ENCODE measurements at regions not wholly inside any gene's neighbourhood (a gene's known extent, or its start where the extent isn't known, plus 50 kb on each side); places are given as distances from the start of the nearest gene placed in this dataset.

DNA sequence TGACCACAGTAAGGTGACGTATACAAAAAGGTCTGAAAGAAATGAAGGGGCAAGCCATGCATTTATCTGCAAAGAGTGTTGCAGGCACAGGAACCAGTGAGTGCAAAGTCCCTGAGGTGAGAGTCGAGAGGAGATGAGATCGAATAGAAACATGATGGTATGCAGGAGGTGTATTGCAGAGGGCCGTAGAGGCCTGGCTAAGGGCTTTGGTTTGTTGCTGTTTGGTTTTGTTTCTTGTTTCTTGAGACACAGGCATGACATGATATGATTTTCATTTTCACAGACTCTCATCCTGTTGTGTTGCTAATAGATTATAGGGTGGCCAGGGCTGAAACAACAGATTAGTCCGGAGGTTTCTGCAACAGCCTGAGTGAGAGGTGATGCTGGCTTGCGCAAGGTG is 80.4 kb downstream of the HSPH1 start:
- Histone ChIP-seq H3K27me3 (ENCODE audit: control insufficient read depth in 3 of 3, insufficient read depth in 3 of 3, low read length in 3 of 3) (peaks cover under 1 to 4% (median 3%) of the 10 kb centered on the region in 3 donors), H3K9ac (ENCODE audit: low read depth in 1 of 3, low read length in 3 of 3) (no peak overlapping the region), H3K27ac (ENCODE audit: low read depth, low read length) (no peak overlapping the region), H3K36me3 (ENCODE audit: control insufficient read depth in 3 of 3, insufficient read depth in 3 of 3, low read length in 3 of 3) (no peaks in the 10 kb centered on the region), H3K4me3 (ENCODE audit: low read length in 3 of 3) (no peak overlapping the region), H3K4me1 (ENCODE audit: control insufficient read depth in 3 of 3, insufficient read depth in 3 of 3, low read length in 3 of 3) (no peaks in the 10 kb centered on the region), H3K9me3 (ENCODE audit: control insufficient read depth in 3 of 3, low read length in 3 of 3) (no peaks in the 10 kb centered on the region)

- Histone ChIP-seq H3K36me3 (ENCODE audit: control insufficient read depth in 3 of 3, insufficient read depth in 3 of 3, low read length in 3 of 3) (no peaks in the 10 kb centered on the region), H3K4me3 (ENCODE audit: low read length in 3 of 3) (no peak overlapping the region), H3K27me3 (ENCODE audit: control insufficient read depth in 3 of 3, insufficient read depth in 3 of 3, low read length in 3 of 3) (peaks cover 0 to 7% (median 2%) of the 10 kb centered on the region in 3 donors), H3K4me1 (ENCODE audit: control insufficient read depth in 3 of 3, insufficient read depth in 3 of 3, low read length in 3 of 3) (no peaks in the 10 kb centered on the region), H3K9ac (ENCODE audit: low read depth in 1 of 3, low read length in 3 of 3) (no peak overlapping the region), H3K9me3 (ENCODE audit: control insufficient read depth in 3 of 3, low read length in 3 of 3) (no peaks in the 10 kb centered on the region), H3K27ac (ENCODE audit: low read depth, low read length) (no peak overlapping the region)
Measured at GRCh38 chr13:31074756-31075155, 86.9 kb downstream of the HSPH1 start.

GRCh38 chr13:31073859-31074718 is 87.6 kb downstream of the HSPH1 start:
- Histone ChIP-seq H3K36me3 (ENCODE audit: control insufficient read depth in 3 of 3, insufficient read depth in 3 of 3, low read length in 3 of 3) (no peaks in the 10 kb centered on the region), H3K9ac (ENCODE audit: low read depth in 1 of 3, low read length in 3 of 3) (no peak overlapping the region), H3K4me3 (ENCODE audit: low read length in 3 of 3) (no peak overlapping the region), H3K27ac (ENCODE audit: low read depth, low read length) (no peak overlapping the region), H3K9me3 (ENCODE audit: control insufficient read depth in 3 of 3, low read length in 3 of 3) (no peaks in the 10 kb centered on the region), H3K4me1 (ENCODE audit: control insufficient read depth in 3 of 3, insufficient read depth in 3 of 3, low read length in 3 of 3) (no peaks in the 10 kb centered on the region), H3K27me3 (ENCODE audit: control insufficient read depth in 3 of 3, insufficient read depth in 3 of 3, low read length in 3 of 3) (peaks cover 0 to 7% (median 2%) of the 10 kb centered on the region in 3 donors)

- Histone ChIP-seq H3K4me3 (ENCODE audit: low read length in 3 of 3) (no peak overlapping the region), H3K27me3 (ENCODE audit: control insufficient read depth in 3 of 3, insufficient read depth in 3 of 3, low read length in 3 of 3) (peaks cover 0 to 7% (median 0%) of the 10 kb centered on the region in 3 donors), H3K9ac (ENCODE audit: low read depth in 1 of 3, low read length in 3 of 3) (no peak overlapping the region), H3K27ac (ENCODE audit: low read depth, low read length) (no peak overlapping the region), H3K36me3 (ENCODE audit: control insufficient read depth in 3 of 3, insufficient read depth in 3 of 3, low read length in 3 of 3) (no peaks in the 10 kb centered on the region), H3K9me3 (ENCODE audit: control insufficient read depth in 3 of 3, low read length in 3 of 3) (no peaks in the 10 kb centered on the region), H3K4me1 (ENCODE audit: control insufficient read depth in 3 of 3, insufficient read depth in 3 of 3, low read length in 3 of 3) (no peaks in the 10 kb centered on the region)
Measured at GRCh38 chr13:31072041-31072440, 89.7 kb downstream of the HSPH1 start.

DNA sequence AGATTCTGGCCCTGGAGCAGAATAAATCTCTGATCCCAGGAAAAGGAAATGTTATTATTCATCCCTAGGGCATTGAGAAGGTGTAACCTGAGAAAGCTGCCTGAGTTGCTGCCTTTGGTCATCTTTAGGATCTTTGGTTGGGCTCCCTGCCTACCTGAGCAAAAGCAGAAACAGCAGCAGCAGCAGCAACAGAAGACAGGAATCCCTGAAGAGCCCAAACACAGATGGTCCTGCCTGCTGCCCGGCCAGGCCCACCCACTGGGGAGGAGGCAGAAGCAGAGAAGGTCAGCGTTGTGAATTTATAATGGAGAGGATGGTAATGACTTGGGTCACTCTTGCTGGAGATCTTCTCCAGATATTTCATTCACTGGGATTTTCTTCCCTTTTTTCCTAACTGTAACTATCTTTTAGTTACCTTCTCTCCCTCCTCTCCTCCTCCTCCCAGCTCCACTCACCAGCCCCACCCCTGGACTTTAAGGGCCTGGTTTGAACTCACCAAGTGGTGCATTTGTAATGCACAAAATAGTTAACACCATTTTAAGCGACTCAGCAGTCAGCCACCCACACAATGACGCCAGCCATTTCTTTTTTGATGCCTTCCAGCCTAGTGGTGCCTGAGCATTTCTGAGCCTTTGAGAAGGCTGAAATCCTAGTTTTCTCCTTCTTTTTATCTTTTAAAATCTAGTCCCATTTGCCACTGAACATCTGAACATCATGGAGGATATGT is 91.7 kb downstream of the HSPH1 start:
- H3K9me3 ChIP-seq (ENCODE audit: control insufficient read depth in 3 of 3, low read length in 3 of 3), result no peaks in the 10 kb centered on the region
- H3K4me3 ChIP-seq (ENCODE audit: low read length in 3 of 3), result no peak overlapping the region
- H3K27ac ChIP-seq (ENCODE audit: low read depth, low read length), result no peak overlapping the region
- peaks cover 0 to 3% (median 0%) of the 10 kb centered on the region in 3 donors for H3K27me3 ChIP-seq (ENCODE audit: control insufficient read depth in 3 of 3, insufficient read depth in 3 of 3, low read length in 3 of 3)
- H3K4me1 ChIP-seq (ENCODE audit: control insufficient read depth in 3 of 3, insufficient read depth in 3 of 3, low read length in 3 of 3), result no peaks in the 10 kb centered on the region
- no peaks in the 10 kb centered on the region for H3K36me3 ChIP-seq (ENCODE audit: control insufficient read depth in 3 of 3, insufficient read depth in 3 of 3, low read length in 3 of 3)
- no peak overlapping the region for H3K9ac ChIP-seq (ENCODE audit: low read depth in 1 of 3, low read length in 3 of 3)

- Histone ChIP-seq H3K36me3 (ENCODE audit: control insufficient read depth in 3 of 3, insufficient read depth in 3 of 3, low read length in 3 of 3) (no peaks in the 10 kb centered on the region), H3K27ac (ENCODE audit: low read depth, low read length) (no peak overlapping the region), H3K9me3 (ENCODE audit: control insufficient read depth in 3 of 3, low read length in 3 of 3) (no peaks in the 10 kb centered on the region), H3K9ac (ENCODE audit: low read depth in 1 of 3, low read length in 3 of 3) (no peak overlapping the region), H3K4me1 (ENCODE audit: control insufficient read depth in 3 of 3, insufficient read depth in 3 of 3, low read length in 3 of 3) (no peaks in the 10 kb centered on the region), H3K4me3 (ENCODE audit: low read length in 3 of 3) (no peak overlapping the region), H3K27me3 (ENCODE audit: control insufficient read depth in 3 of 3, insufficient read depth in 3 of 3, low read length in 3 of 3) (peaks cover 0 to 5% (median 3%) of the 10 kb centered on the region in 3 donors)
Measured at GRCh38 chr13:31068119-31068423, 93.6 kb downstream of the HSPH1 start.

DNA sequence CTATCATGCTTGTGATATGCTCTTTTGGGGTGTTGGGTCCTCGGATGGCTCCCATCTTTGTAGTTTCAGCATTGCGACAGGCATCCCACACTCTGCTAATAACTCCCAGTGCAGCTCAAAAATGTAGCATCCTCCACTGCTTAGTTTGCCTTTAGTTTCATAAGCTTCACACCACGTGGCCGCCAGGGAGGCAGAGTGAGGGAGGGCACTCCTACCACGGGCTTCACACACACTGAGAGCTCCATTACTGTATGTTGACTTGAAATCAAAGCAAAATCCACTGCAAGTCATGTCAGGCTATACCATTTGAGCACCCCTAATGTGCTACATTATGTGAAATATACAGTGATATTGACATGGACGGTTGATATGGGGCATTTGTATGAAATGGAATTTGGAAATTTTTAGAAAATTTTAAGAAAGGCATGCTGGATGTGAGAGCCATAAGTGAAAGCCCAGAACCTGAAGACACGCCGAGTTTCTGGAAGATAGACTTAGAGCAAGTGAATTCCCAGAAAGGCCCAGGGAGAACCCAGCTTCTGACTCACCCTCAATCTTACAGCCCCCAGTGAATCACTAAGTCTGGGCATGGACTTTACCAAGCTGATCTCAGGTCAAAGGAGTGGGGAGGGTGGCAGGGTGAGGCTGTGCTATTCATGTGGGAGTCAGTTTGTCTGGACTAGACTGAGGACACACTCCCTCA is 94.1 kb downstream of the HSPH1 start:
- H3K9ac ChIP-seq (ENCODE audit: low read depth in 1 of 3, low read length in 3 of 3), result no peak overlapping the region
- H3K4me3 ChIP-seq (ENCODE audit: low read length in 3 of 3), result no peak overlapping the region
- peaks cover 0 to 5% (median 3%) of the 10 kb centered on the region in 3 donors for H3K27me3 ChIP-seq (ENCODE audit: control insufficient read depth in 3 of 3, insufficient read depth in 3 of 3, low read length in 3 of 3)
- no peaks in the 10 kb centered on the region for H3K36me3 ChIP-seq (ENCODE audit: control insufficient read depth in 3 of 3, insufficient read depth in 3 of 3, low read length in 3 of 3)
- H3K27ac ChIP-seq (ENCODE audit: low read depth, low read length), result no peak overlapping the region
- H3K9me3 ChIP-seq (ENCODE audit: control insufficient read depth in 3 of 3, low read length in 3 of 3), result no peaks in the 10 kb centered on the region
- H3K4me1 ChIP-seq (ENCODE audit: control insufficient read depth in 3 of 3, insufficient read depth in 3 of 3, low read length in 3 of 3), result no peaks in the 10 kb centered on the region

- Histone ChIP-seq H3K9me3 (ENCODE audit: control insufficient read depth in 3 of 3, low read length in 3 of 3) (no peaks in the 10 kb centered on the region), H3K27ac (ENCODE audit: low read depth, low read length) (no peak overlapping the region), H3K36me3 (ENCODE audit: control insufficient read depth in 3 of 3, insufficient read depth in 3 of 3, low read length in 3 of 3) (no peaks in the 10 kb centered on the region), H3K27me3 (ENCODE audit: control insufficient read depth in 3 of 3, insufficient read depth in 3 of 3, low read length in 3 of 3) (peaks cover 0 to 5% (median 3%) of the 10 kb centered on the region in 3 donors), H3K4me3 (ENCODE audit: low read length in 3 of 3) (no peak overlapping the region), H3K4me1 (ENCODE audit: control insufficient read depth in 3 of 3, insufficient read depth in 3 of 3, low read length in 3 of 3) (no peaks in the 10 kb centered on the region), H3K9ac (ENCODE audit: low read depth in 1 of 3, low read length in 3 of 3) (no peak overlapping the region)
Measured at GRCh38 chr13:31064636-31065035, 97.1 kb downstream of the HSPH1 start.

- H3K4me3 ChIP-seq (ENCODE audit: low read length in 3 of 3), result no peak overlapping the region
- H3K4me1 ChIP-seq (ENCODE audit: control insufficient read depth in 3 of 3, insufficient read depth in 3 of 3, low read length in 3 of 3), result no peaks in the 10 kb centered on the region
- no peak overlapping the region for H3K27ac ChIP-seq (ENCODE audit: low read depth, low read length)
- H3K36me3 ChIP-seq (ENCODE audit: control insufficient read depth in 3 of 3, insufficient read depth in 3 of 3, low read length in 3 of 3), result no peaks in the 10 kb centered on the region
- H3K27me3 ChIP-seq (ENCODE audit: control insufficient read depth in 3 of 3, insufficient read depth in 3 of 3, low read length in 3 of 3), result peaks cover 0 to 5% (median 3%) of the 10 kb centered on the region in 3 donors
- H3K9me3 ChIP-seq (ENCODE audit: control insufficient read depth in 3 of 3, low read length in 3 of 3), result no peaks in the 10 kb centered on the region
- no peak overlapping the region for H3K9ac ChIP-seq (ENCODE audit: low read depth in 1 of 3, low read length in 3 of 3)
Measured at GRCh38 chr13:31063772-31064171, 97.9 kb downstream of the HSPH1 start.

GRCh38 chr13:31060655-31061054 is 101.0 kb downstream of the HSPH1 start:
- Histone ChIP-seq H3K4me1 (ENCODE audit: control insufficient read depth in 3 of 3, insufficient read depth in 3 of 3, low read length in 3 of 3) (peaks cover 0 to 2% (median 0%) of the 10 kb centered on the region in 3 donors), H3K36me3 (ENCODE audit: control insufficient read depth in 3 of 3, insufficient read depth in 3 of 3, low read length in 3 of 3) (no peaks in the 10 kb centered on the region), H3K27ac (ENCODE audit: low read depth, low read length) (no peak overlapping the region), H3K27me3 (ENCODE audit: control insufficient read depth in 3 of 3, insufficient read depth in 3 of 3, low read length in 3 of 3) (peaks cover 0 to 8% (median 1%) of the 10 kb centered on the region in 3 donors), H3K4me3 (ENCODE audit: low read length in 3 of 3) (no peak overlapping the region), H3K9me3 (ENCODE audit: control insufficient read depth in 3 of 3, low read length in 3 of 3) (no peaks in the 10 kb centered on the region), H3K9ac (ENCODE audit: low read depth in 1 of 3, low read length in 3 of 3) (no peak overlapping the region)
